KMS-11 (cell line): ENCODE measurements at regions not wholly inside any gene's neighbourhood (a gene's known extent, or its start where the extent isn't known, plus 50 kb on each side); places are given as distances from the start of the nearest gene placed in this dataset.

Experiments used
- H2AFZ ChIP-seq: fragments of 200-600 bp; sonication (generic); 2 replicates; pipeline ENCODE4 v1.6.1; 2016; ENCODE audit warnings: antibody characterized with exemption, mixed run types, low read depth
- H3K27ac ChIP-seq: fragments of 200-600 bp; sonication (generic); 2 replicates; pipeline ENCODE4 v1.6.1; 2016; ENCODE audit warnings: mild to moderate bottlenecking, mixed run types
- H3K27me3 ChIP-seq: fragments of 200-600 bp; sonication (generic); 2 replicates; pipeline ENCODE4 v1.6.1; 2017; ENCODE audit warnings: mild to moderate bottlenecking, low read depth, mixed run types, moderate library complexity; ENCODE audit not compliant: insufficient read depth
- H3K36me3 ChIP-seq: fragments of 200-600 bp; sonication (generic); 2 replicates; pipeline ENCODE4 v1.6.1; 2017; ENCODE audit warnings: mild to moderate bottlenecking, mixed run types; ENCODE audit not compliant: insufficient read depth
- H3K4me1 ChIP-seq: fragments of 200-600 bp; sonication (generic); 2 replicates; pipeline ENCODE4 v1.6.1; 2016; ENCODE audit warnings: mild to moderate bottlenecking, low read depth, mixed run types; ENCODE audit not compliant: poor library complexity, severe bottlenecking
- H3K4me2 ChIP-seq: fragments of 200-600 bp; sonication (generic); 2 replicates; pipeline ENCODE4 v1.7.0; 2016; ENCODE audit warnings: mild to moderate bottlenecking, mixed run types
- H3K4me3 ChIP-seq: fragments of 200-600 bp; sonication (generic); IDR thresholded peaks from 2 replicates; pipeline ENCODE4 v1.6.1; 2017; ENCODE audit warnings: low read depth, low read length, mixed read lengths; ENCODE audit not compliant: insufficient read depth
- H3K79me2 ChIP-seq: fragments of 200-600 bp; sonication (generic); 2 replicates; pipeline ENCODE4 v1.6.1; 2016; ENCODE audit warnings: low read depth, mixed run types; ENCODE audit not compliant: insufficient read depth
- H3K9ac ChIP-seq: fragments of 200-600 bp; sonication (generic); 2 replicates; pipeline ENCODE4 v1.6.1; 2016; ENCODE audit warnings: mild to moderate bottlenecking, mixed run types
- H4K20me1 ChIP-seq: fragments of 200-600 bp; sonication (generic); 2 replicates; pipeline ENCODE4 v1.6.1; 2016; ENCODE audit warnings: mild to moderate bottlenecking, mixed run types; ENCODE audit not compliant: insufficient read depth
- TF ChIP-seq, protein P1 (sequence below): fragments of 200-600 bp; sonication (generic); conservative IDR thresholded peaks from 2 replicates; pipeline ENCODE4 v1.6.1; 2017; ENCODE audit warnings: low read depth, mild to moderate bottlenecking, antibody characterized with exemption, low read length, moderate library complexity, mixed read lengths

DNA sequence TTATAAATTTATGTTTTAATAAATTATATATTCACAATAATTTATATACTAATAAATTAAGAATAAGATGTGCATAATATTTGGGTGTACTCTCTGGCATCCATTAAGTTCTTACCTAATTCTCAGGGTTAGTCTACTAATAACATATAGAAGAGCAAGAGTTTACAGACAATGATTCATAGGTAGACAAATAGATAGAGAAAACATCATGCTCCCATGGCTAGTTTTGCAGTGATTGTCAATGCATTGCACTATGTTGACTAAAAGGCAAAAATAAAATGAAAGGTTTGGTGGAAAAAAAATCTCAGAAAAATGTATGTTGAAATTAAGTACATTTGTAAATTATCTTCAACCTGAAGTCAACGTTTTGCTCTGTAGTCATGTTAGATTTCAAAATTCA is 606.0 kb downstream of the KCTD8 start:
- Histone ChIP-seq H3K27ac (no peak overlapping the region), H3K9ac (no peak overlapping the region)
- TF ChIP-seq, protein P1, sequence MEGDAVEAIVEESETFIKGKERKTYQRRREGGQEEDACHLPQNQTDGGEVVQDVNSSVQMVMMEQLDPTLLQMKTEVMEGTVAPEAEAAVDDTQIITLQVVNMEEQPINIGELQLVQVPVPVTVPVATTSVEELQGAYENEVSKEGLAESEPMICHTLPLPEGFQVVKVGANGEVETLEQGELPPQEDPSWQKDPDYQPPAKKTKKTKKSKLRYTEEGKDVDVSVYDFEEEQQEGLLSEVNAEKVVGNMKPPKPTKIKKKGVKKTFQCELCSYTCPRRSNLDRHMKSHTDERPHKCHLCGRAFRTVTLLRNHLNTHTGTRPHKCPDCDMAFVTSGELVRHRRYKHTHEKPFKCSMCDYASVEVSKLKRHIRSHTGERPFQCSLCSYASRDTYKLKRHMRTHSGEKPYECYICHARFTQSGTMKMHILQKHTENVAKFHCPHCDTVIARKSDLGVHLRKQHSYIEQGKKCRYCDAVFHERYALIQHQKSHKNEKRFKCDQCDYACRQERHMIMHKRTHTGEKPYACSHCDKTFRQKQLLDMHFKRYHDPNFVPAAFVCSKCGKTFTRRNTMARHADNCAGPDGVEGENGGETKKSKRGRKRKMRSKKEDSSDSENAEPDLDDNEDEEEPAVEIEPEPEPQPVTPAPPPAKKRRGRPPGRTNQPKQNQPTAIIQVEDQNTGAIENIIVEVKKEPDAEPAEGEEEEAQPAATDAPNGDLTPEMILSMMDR: no peak

DNA sequence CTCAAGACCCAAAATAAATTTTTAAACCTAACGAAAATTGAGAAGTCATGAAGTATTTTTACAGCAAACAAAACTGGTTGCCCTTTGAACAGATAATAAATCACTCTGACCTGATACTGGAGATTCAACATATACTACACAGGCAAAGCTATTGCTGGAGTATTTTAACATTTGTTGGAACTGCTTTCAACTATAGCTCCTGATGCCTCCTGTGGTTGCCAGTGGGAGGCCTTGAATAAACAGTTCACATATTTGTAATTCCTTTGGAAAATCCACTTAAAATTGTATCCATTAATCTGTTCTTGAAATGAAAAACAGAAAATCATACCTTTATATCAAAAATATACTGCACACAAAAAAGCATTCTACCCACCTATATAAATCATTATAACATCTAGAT is 605.1 kb downstream of the KCTD8 start:
- Histone ChIP-seq H3K36me3 (no peaks in the 10 kb centered on the region), H3K27me3 (no peaks in the 10 kb centered on the region), H3K27ac (no peak overlapping the region), H3K9ac (no peak overlapping the region), H3K4me3 (no peak overlapping the region), H3K4me2 (no peak overlapping the region), H2AFZ (no peak overlapping the region), H3K4me1 (no peaks in the 10 kb centered on the region), H4K20me1 (no peaks in the 10 kb centered on the region), H3K79me2 (no peaks in the 10 kb centered on the region)
- TF ChIP-seq, protein P1: no peak

More for the DNA sequence above, 606.0 kb downstream of the KCTD8 start:
- no peaks in the 10 kb centered on the region for H4K20me1 ChIP-seq
- no peaks in the 10 kb centered on the region for H3K4me1 ChIP-seq
- H3K36me3 ChIP-seq: no peaks in the 10 kb centered on the region
- no peak overlapping the region for H2AFZ ChIP-seq
- no peak overlapping the region for H3K4me3 ChIP-seq
- no peak overlapping the region for H3K4me2 ChIP-seq
- H3K27me3 ChIP-seq: no peaks in the 10 kb centered on the region
- H3K79me2 ChIP-seq: no peaks in the 10 kb centered on the region

DNA sequence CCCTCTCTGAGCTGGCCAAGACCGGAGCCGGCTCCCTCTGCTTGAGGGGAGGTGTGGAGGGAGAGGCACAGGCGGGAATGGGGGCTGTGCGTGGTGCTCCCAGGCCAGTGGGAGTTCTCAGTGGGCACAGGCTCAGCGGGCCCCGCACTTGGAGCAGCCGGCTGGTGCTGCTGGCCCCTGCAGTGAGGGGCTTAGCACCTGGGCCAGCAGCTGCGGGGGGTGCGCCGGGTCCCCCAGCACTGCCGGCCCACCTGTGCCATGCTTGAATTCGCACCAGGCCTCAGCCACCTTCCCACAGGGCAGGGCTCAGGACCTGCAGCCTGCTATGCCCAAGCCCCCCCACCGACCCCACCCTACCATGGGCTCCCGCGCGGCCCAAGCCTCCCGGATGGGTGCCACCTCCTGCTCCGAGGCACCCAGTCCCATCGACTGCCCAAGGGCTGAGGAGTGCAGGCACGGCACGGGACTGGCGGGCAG is 602.5 kb downstream of the KCTD8 start:
- Histone ChIP-seq H3K27me3 (no peaks in the 10 kb centered on the region), H3K79me2 (no peaks in the 10 kb centered on the region), H3K4me2 (no peak overlapping the region), H3K4me3 (no peak overlapping the region), H3K9ac (no peak overlapping the region), H4K20me1 (no peaks in the 10 kb centered on the region), H2AFZ (no peak overlapping the region), H3K36me3 (no peaks in the 10 kb centered on the region), H3K27ac (no peak overlapping the region), H3K4me1 (no peaks in the 10 kb centered on the region)
- TF ChIP-seq, protein P1: no peak

DNA sequence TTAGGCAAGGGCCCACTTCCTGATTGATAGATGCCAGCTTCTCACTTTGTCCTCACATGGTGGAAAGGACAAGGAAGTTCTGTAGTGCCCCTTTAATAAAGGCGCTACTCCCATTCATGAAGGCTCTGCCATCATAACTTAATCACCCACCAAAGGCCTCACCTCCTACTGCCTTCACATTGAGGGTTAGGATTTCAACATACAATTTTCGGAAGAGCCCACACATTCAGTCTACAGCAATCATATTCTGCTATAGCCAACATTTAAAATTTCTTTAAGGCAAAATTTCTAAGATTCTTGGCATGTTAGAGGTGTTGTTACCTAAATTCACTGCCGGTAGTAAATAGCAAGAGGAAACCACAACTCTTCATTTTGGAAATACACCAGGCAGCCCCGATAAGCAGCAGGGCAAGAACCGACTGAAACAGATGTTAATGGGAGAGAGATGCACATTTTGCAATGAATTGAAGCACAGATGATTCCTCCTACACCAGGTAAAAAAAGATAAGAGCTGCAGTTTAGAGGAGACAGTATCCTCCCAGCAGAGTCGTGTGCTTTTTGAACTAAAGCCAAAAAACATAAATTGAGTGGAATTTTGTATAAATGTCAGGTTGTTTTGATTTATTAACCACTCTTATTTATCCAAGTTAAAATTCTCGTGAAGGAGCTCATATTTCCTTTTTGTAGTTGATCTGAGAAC is 594.9 kb downstream of the KCTD8 start:
- no peaks in the 10 kb centered on the region for H3K79me2 ChIP-seq
- no peak overlapping the region for H3K9ac ChIP-seq
- no peak overlapping the region for H3K27ac ChIP-seq
- H2AFZ ChIP-seq: no peak overlapping the region
- no peaks in the 10 kb centered on the region for H4K20me1 ChIP-seq
- H3K4me2 ChIP-seq: no peak overlapping the region
- TF ChIP-seq, protein P1: no peak
- no peak overlapping the region for H3K4me3 ChIP-seq
- H3K36me3 ChIP-seq: no peaks in the 10 kb centered on the region
- no peaks in the 10 kb centered on the region for H3K27me3 ChIP-seq
- no peaks in the 10 kb centered on the region for H3K4me1 ChIP-seq
